ENCODE measurements at regions not wholly inside any gene's neighbourhood (a gene's known extent, or its start where the extent isn't known, plus 50 kb on each side); places are given as distances from the start of the nearest gene placed in this dataset.

- DNase-seq: no peak
These were observed 50.1 kb upstream of the ASAP2 start for GRCh38 chr2:9156483-9156882.

- no peak for DNase-seq
These were observed 52.6 kb upstream of the ASAP2 start for GRCh38 chr2:9154061-9154460.

- no peak for DNase-seq
These were observed 53.0 kb upstream of the ASAP2 start for GRCh38 chr2:9153643-9153980.

- no peak for DNase-seq
These were observed 53.5 kb upstream of the ASAP2 start for GRCh38 chr2:9152975-9153642.

GRCh38 chr2:9150906-9151305 lies 55.7 kb upstream of the ASAP2 start:
- DNase-seq: no peak

- no peak for DNase-seq
These were observed 56.1 kb upstream of the ASAP2 start for GRCh38 chr2:9150568-9150900.

GRCh38 chr2:9149726-9150567 lies 56.7 kb upstream of the ASAP2 start:
- DNase-seq: no peak

GRCh38 chr2:9149388-9149660 lies 57.3 kb upstream of the ASAP2 start:
- DNase-seq: no peak

- DNase-seq: no peak
These were observed 60.0 kb upstream of the ASAP2 start for GRCh38 chr2:9146646-9147045.

- DNase-seq: no peak
These were observed 60.7 kb upstream of the ASAP2 start for GRCh38 chr2:9145752-9146430.

GRCh38 chr2:9145109-9145751 lies 61.4 kb upstream of the ASAP2 start:
- DNase-seq: no peak

- no peak for DNase-seq
These were observed 62.0 kb upstream of the ASAP2 start for GRCh38 chr2:9144617-9145016.

GRCh38 chr2:9144046-9144445 lies 62.6 kb upstream of the ASAP2 start:
- DNase-seq: no peak

GRCh38 chr2:9143264-9143815 lies 63.3 kb upstream of the ASAP2 start:
- no peak for DNase-seq

GRCh38 chr2:9142551-9143263 lies 63.9 kb upstream of the ASAP2 start:
- DNase-seq: peak; percentile 34

GRCh38 chr2:9141706-9142460 lies 64.7 kb upstream of the ASAP2 start:
- DNase-seq: no peak

- DNase-seq: no peak
These were observed 65.4 kb upstream of the ASAP2 start for GRCh38 chr2:9141091-9141667.

- no peak for DNase-seq
These were observed 66.0 kb upstream of the ASAP2 start for GRCh38 chr2:9140645-9141044.

GRCh38 chr2:9139491-9140443 lies 66.8 kb upstream of the ASAP2 start:
- DNase-seq: no peak

- DNase-seq: no peak
These were observed 69.0 kb upstream of the ASAP2 start for GRCh38 chr2:9137379-9138150.
